ENCODE measurements at regions not wholly inside any gene's neighbourhood (a gene's known extent, or its start where the extent isn't known, plus 50 kb on each side); places are given as distances from the start of the nearest gene placed in this dataset.

GRCh38 chr1:73333847-73334503 lies 864.0 kb downstream of the LRRIQ3 start:
- H3K27ac ChIP-seq (ENCODE audit: low read length), result no peak overlapping the region
- no peaks in the 10 kb centered on the region for H3K9me2 ChIP-seq (replicated peaks; ENCODE audit: insufficient read depth, low read length)
- H3K36me3 ChIP-seq (replicated peaks; ENCODE audit: insufficient read depth, low read length), result no peaks in the 10 kb centered on the region
- H3K4me3 ChIP-seq (ENCODE audit: low read length), result no peak overlapping the region
- H3K27me3 ChIP-seq (replicated peaks; ENCODE audit: insufficient read depth, low read length), result no peaks in the 10 kb centered on the region
- H2AFZ ChIP-seq (ENCODE audit: low read length), result no peak overlapping the region
- H4K20me1 ChIP-seq (ENCODE audit: insufficient read depth, low read length), result no peaks in the 10 kb centered on the region
- no peaks in the 10 kb centered on the region for H3K9me3 ChIP-seq (replicated peaks; ENCODE audit: insufficient read depth, low read length)
- TF ChIP-seq EZH2 (optimal IDR thresholded peaks at IDR 0.05; ENCODE audit: low read depth, low read length) (no peak), EZH2phosphoT487 (IDR thresholded peaks at IDR 0.05; ENCODE audit: low read length) (no peak), CTCF (IDR thresholded peaks at IDR 0.05; ENCODE audit: low read length) (no peak)
- no peaks in the 10 kb centered on the region for H3F3A ChIP-seq (ENCODE audit: insufficient read depth, low read length)
- no peak overlapping the region for H3K4me2 ChIP-seq (ENCODE audit: low read depth, low read length)
- no peaks in the 10 kb centered on the region for H3K4me1 ChIP-seq (ENCODE audit: low read length)
- no peak overlapping the region for H3K9ac ChIP-seq (ENCODE audit: low read length)
- H3K79me2 ChIP-seq (ENCODE audit: low read length), result no peaks in the 10 kb centered on the region
- no peak for DNase-seq

GRCh38 chr1:73331726-73332125 lies 866.2 kb downstream of the LRRIQ3 start:
- H3K4me2 ChIP-seq (ENCODE audit: low read depth, low read length), result no peak overlapping the region
- no peak overlapping the region for H3K9ac ChIP-seq (ENCODE audit: low read length)
- no peaks in the 10 kb centered on the region for H3K36me3 ChIP-seq (replicated peaks; ENCODE audit: insufficient read depth, low read length)
- no peaks in the 10 kb centered on the region for H4K20me1 ChIP-seq (ENCODE audit: insufficient read depth, low read length)
- no peak overlapping the region for H2AFZ ChIP-seq (ENCODE audit: low read length)
- TF ChIP-seq EZH2phosphoT487 (IDR thresholded peaks at IDR 0.05; ENCODE audit: low read length), result no peak
- TF ChIP-seq EZH2 (optimal IDR thresholded peaks at IDR 0.05; ENCODE audit: low read depth, low read length), result no peak
- TF ChIP-seq CTCF (IDR thresholded peaks at IDR 0.05; ENCODE audit: low read length), result no peak
- no peak overlapping the region for H3K27ac ChIP-seq (ENCODE audit: low read length)
- no peak overlapping the region for H3K4me3 ChIP-seq (ENCODE audit: low read length)
- DNase-seq, result no peak
- H3K27me3 ChIP-seq (replicated peaks; ENCODE audit: insufficient read depth, low read length), result no peaks in the 10 kb centered on the region
- no peaks in the 10 kb centered on the region for H3K79me2 ChIP-seq (ENCODE audit: low read length)
- no peaks in the 10 kb centered on the region for H3K9me3 ChIP-seq (replicated peaks; ENCODE audit: insufficient read depth, low read length)
- H3F3A ChIP-seq (ENCODE audit: insufficient read depth, low read length), result no peaks in the 10 kb centered on the region
- no peaks in the 10 kb centered on the region for H3K4me1 ChIP-seq (ENCODE audit: low read length)
- H3K9me2 ChIP-seq (replicated peaks; ENCODE audit: insufficient read depth, low read length), result no peaks in the 10 kb centered on the region

- H4K20me1 ChIP-seq (ENCODE audit: insufficient read depth, low read length), result no peaks in the 10 kb centered on the region
- H3K4me2 ChIP-seq (ENCODE audit: low read depth, low read length), result no peak overlapping the region
- no peaks in the 10 kb centered on the region for H3K79me2 ChIP-seq (ENCODE audit: low read length)
- TF ChIP-seq EZH2 (optimal IDR thresholded peaks at IDR 0.05; ENCODE audit: low read depth, low read length) (no peak), EZH2phosphoT487 (IDR thresholded peaks at IDR 0.05; ENCODE audit: low read length) (no peak)
- H3K4me3 ChIP-seq (ENCODE audit: low read length), result no peak overlapping the region
- no peak overlapping the region for H3K9ac ChIP-seq (ENCODE audit: low read length)
- H3K4me1 ChIP-seq (ENCODE audit: low read length), result no peaks in the 10 kb centered on the region
- H3F3A ChIP-seq (ENCODE audit: insufficient read depth, low read length), result no peaks in the 10 kb centered on the region
- DNase-seq, result no peak
- no peaks in the 10 kb centered on the region for H3K27me3 ChIP-seq (replicated peaks; ENCODE audit: insufficient read depth, low read length)
- no peak overlapping the region for H2AFZ ChIP-seq (ENCODE audit: low read length)
- no peaks in the 10 kb centered on the region for H3K9me3 ChIP-seq (replicated peaks; ENCODE audit: insufficient read depth, low read length)
- no peaks in the 10 kb centered on the region for H3K36me3 ChIP-seq (replicated peaks; ENCODE audit: insufficient read depth, low read length)
- H3K9me2 ChIP-seq (replicated peaks; ENCODE audit: insufficient read depth, low read length), result no peaks in the 10 kb centered on the region
- no peak overlapping the region for H3K27ac ChIP-seq (ENCODE audit: low read length)
Measured at GRCh38 chr1:73327998-73328397, 870.0 kb downstream of the LRRIQ3 start.

- Histone ChIP-seq H3K4me2 (ENCODE audit: low read depth, low read length) (no peak overlapping the region), H3K4me1 (ENCODE audit: low read length) (no peaks in the 10 kb centered on the region), H3K27me3 (replicated peaks; ENCODE audit: insufficient read depth, low read length) (no peaks in the 10 kb centered on the region), H2AFZ (ENCODE audit: low read length) (no peak overlapping the region), H3K36me3 (replicated peaks; ENCODE audit: insufficient read depth, low read length) (no peaks in the 10 kb centered on the region), H3K27ac (ENCODE audit: low read length) (no peak overlapping the region), H3K79me2 (ENCODE audit: low read length) (no peaks in the 10 kb centered on the region), H4K20me1 (ENCODE audit: insufficient read depth, low read length) (no peaks in the 10 kb centered on the region), H3K9me2 (replicated peaks; ENCODE audit: insufficient read depth, low read length) (no peaks in the 10 kb centered on the region), H3K4me3 (ENCODE audit: low read length) (no peak overlapping the region), H3K9me3 (replicated peaks; ENCODE audit: insufficient read depth, low read length) (no peaks in the 10 kb centered on the region), H3K9ac (ENCODE audit: low read length) (no peak overlapping the region), H3F3A (ENCODE audit: insufficient read depth, low read length) (no peaks in the 10 kb centered on the region)
- no peak for TF ChIP-seq CTCF (IDR thresholded peaks at IDR 0.05; ENCODE audit: low read length)
- TF ChIP-seq EZH2phosphoT487 (IDR thresholded peaks at IDR 0.05; ENCODE audit: low read length), result no peak
- no peak for TF ChIP-seq EZH2 (optimal IDR thresholded peaks at IDR 0.05; ENCODE audit: low read depth, low read length)
- DNase-seq, result no peak
Measured at GRCh38 chr1:73327180-73327793, 870.7 kb downstream of the LRRIQ3 start.
